ENCODE measurements at regions not wholly inside any gene's neighbourhood (a gene's known extent, or its start where the extent isn't known, plus 50 kb on each side); places are given as distances from the start of the nearest gene placed in this dataset.

DNA sequence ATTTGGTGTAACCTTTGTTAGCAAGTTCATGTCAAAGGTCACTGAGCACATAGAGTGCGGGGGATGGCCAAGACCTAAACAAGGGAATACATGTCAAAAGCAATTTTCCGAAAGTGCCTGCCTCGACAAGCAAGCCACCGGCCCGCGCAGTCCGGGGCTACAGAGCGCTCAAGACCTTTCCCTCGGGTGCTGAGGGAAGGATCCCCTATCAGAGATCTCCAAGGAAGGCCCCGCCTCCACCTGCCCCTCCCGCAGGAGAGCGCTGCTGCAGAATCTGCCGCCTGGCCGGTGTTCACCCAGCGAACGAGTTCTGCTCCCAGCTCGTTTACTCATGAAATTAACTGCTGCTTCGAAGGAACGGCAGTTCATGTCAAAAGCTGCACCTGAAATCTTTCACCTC, 252.7 kb downstream of the BMP7 start:
- TF ChIP-seq, protein P1, sequence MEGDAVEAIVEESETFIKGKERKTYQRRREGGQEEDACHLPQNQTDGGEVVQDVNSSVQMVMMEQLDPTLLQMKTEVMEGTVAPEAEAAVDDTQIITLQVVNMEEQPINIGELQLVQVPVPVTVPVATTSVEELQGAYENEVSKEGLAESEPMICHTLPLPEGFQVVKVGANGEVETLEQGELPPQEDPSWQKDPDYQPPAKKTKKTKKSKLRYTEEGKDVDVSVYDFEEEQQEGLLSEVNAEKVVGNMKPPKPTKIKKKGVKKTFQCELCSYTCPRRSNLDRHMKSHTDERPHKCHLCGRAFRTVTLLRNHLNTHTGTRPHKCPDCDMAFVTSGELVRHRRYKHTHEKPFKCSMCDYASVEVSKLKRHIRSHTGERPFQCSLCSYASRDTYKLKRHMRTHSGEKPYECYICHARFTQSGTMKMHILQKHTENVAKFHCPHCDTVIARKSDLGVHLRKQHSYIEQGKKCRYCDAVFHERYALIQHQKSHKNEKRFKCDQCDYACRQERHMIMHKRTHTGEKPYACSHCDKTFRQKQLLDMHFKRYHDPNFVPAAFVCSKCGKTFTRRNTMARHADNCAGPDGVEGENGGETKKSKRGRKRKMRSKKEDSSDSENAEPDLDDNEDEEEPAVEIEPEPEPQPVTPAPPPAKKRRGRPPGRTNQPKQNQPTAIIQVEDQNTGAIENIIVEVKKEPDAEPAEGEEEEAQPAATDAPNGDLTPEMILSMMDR (IDR thresholded peaks at IDR 0.05; ENCODE audit: low read length): no peak
- TF ChIP-seq EZH2 (IDR thresholded peaks at IDR 0.05; ENCODE audit: borderline replicate concordance, low read length): no peak
